NCI-H1048 (cell line): ENCODE measurements at regions not wholly inside any gene's neighbourhood (a gene's known extent, or its start where the extent isn't known, plus 50 kb on each side); places are given as distances from the start of the nearest gene placed in this dataset.
"Not testable (repeated sequence)": the region's sequence is repeated elsewhere in the genome, so short reads cannot be mapped to it uniquely, and the experiment has no call there.

Experiments used
- DNase-seq: peaks from one replicate; lab custom pipeline; 2025; lab: John Stamatoyannopoulos, UW

DNA sequence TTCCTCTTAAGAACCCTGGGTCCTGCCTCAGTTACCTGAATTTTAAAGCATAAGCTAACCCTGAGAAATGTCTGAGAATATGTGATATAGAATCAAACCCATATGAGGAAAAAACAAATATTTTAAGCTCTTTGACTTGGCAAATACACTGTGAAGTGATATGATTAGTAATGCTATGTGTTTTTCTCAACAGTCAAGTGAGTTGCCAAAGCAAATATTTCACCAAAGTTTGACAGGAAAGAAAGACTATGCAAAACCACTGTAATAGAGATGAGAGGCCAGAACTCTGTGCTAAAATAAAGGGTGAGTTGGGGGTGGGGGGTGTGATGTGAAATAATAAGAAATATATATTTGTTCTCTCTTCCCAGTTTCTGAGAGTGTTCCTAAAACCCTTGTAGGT, 613.5 kb upstream of the CCDC179 start:
- no peak for DNase-seq

DNA sequence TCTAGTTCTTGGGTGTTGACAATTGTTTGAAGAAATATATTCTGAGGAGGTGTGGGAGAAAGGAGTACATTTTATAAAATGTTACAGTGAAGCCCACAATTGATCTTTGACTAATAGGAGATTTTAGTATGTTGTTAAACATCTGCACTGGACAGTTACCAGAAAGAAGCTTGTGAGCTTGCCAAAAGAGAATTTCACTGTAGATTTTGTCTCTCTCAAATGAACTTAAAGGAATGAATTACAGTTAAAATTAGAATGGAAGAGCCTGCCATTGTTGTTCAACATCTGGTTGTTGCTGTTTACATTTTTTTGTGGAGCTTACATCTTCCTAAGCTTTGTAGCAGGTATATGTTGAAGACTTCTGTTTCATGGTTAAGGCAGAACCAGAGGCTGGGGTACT, 620.5 kb upstream of the CCDC179 start:
- DNase-seq: no peak

DNA sequence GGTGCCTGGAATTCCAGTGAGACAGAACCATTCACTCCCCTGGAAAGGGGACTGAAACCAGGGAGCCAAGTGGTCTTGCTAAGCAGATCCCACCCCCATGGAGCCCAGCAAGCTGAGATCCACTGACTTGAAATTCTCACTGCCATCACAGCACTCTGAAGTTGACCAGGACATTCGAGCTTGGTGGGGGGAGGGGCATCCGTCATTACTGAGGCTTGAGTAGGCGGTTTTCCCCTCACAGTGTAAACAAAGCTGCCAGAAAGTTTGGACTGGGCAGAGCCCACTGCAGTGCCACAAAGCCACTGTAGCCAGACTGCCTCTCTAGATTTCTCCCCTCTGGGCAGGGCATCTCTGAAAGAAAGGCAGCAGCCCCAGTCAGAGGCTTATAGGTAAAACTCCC, 623.9 kb upstream of the CCDC179 start:
- not testable (repeated sequence) for DNase-seq

DNA sequence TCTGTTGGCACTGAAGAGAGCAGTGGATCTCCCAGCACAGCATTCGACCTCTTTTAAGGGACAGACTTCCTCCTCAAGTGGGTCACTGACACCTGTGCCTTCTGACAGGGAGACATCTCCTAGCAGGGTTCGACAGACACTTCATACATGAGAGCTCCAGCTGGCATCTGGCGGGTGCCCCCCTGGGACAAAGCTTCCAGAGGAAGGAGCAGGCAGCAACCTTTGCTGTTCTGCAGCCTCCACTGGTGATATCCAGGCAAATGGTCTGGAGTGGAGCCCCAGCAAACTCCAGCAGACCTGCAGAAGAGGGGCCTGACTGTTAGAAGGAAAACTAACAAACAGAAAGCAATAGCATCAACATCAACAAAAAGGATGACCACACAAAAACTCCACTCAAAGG, 624.3 kb upstream of the CCDC179 start:
- not testable (repeated sequence) for DNase-seq

DNA sequence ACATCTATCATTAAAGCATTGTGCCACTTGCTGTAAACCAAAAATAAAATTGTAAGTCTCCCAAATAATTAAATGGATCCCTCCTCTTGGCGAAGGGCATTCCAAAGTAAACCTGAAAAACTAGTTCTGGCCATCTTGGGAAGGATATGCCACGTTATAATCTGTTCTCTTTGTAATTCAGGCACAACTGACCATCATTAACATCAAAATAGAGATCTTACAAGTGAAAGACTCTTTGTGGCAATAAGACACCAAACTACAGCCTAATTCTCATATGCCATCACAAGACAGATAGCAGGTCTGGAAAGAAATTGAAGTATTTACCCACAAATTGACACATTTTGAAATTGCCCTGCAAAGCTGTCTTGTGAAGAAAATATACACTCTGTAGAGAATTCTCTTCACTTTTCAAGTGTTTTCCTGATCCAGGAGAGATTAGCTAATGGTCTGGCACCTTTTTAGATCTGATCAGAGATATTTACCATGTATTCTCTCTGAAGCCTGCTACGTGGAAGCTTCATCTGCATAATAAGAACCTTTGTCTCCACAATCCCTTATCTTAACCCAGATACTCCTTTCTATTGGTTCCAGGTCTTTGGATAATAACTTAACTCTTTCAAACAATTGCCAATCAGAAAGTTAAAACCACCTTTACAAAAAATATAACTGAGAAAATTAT, 630.4 kb upstream of the CCDC179 start:
- DNase-seq: no peak

DNA sequence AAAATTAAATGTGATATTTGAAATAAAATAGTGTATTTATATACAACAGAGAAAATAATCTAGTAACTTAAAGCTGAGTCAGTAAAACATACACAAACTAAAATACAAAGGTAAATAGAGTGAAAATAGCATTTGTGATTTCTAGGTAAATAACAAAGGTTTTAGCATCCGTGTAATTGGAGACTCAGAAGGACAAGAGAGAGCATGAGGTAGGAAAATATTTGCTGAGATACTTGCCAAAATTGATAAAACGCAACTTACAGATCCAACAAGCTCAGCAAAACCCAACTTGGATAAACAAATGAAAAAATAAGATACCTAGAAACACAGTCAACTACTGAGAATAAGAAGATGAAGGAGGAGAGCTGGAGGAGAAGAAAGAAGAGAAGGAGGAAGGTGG, 634.7 kb upstream of the CCDC179 start:
- no peak for DNase-seq

DNA sequence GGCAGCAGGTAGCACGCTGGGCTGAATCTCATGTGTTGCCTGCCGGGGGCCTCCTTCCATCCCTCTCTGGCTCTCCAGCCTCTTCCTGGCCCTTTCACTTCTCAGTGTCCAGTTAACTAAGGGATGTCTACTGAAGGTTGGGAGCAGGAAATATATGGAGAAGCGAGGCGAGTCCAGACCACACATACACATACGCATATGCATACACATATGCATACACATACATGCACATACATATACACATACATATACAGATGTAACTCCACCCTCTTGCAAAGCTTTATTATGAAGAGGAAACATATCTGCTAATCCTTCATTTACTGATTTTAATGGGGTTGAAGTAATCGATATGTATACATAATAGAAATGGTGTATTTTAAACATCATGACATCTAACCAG, 636.1 kb upstream of the CCDC179 start:
- no peak for DNase-seq

DNA sequence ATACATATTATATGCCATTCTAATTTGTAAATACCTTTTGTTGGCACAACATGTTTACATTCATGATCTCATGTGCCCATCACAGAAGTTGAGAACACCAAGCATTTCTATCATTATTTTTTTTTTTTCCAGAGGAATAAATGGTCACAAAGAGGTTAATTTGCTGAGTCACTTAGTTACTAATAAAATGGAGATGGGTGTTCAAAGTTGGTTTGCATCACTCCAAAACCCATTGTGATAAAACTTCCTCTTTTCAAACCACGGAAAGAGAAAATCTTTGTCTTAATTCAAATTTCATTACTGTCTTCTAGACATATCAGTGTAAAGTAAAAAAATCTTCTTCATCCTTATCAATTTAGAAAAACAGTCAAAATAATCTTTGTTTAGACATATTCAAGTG, 636.8 kb upstream of the CCDC179 start:
- DNase-seq: no peak

DNA sequence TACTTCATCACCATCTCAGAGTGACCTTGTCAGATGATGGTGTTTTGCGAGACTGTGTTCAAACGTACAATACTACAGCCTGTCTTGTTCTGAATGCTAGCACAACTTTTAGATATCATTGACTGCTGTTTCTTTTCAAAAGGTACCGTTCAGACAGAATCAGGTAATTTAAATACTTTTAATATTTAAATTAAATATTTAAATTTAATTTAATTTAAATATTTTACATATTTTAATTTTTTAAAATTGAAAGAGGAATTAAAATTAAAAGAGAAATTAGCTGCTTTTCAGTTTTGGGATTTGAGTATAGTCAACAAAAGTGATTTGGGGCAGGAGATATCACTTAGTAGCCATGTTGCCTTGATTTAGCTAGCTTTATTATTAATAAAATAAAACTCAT, 642.1 kb upstream of the CCDC179 start:
- no peak for DNase-seq

DNA sequence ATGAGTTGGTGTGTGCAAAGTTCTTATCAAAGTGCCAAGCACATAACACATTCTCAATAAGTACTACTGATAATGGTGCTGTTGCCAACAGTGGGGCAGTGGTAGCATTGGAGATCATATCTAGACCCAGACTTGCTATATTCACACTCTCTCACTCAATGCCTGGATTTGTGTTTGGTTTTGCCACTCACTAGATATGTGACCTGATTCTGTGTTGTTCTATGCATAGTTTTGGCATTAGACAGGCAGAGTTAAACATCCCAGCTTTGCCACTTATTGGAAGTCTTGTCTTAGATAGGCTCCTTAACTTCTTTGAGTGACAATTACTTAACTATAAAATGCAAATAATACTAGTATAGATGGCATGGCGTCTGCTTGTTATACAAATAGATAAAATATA, 642.6 kb upstream of the CCDC179 start:
- no peak for DNase-seq

DNA sequence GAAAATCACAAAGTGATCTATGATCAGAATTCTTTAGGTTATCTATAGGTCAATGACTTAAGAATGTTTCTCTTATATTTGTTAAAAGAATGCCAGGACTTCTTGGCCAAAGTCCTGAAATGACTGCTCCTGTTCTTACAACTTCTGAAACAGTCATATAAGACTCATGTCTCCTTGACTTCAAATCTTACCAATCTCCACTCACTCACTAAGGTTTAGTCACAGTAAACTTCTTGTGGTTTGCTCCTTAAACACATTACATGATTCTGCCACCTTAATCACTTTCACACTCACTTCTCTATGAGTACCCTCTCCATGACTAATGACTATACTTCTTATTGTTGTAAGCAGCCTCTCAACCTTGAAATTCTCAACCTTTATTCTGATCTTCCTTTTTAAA, 648.7 kb upstream of the CCDC179 start:
- no peak for DNase-seq

DNA sequence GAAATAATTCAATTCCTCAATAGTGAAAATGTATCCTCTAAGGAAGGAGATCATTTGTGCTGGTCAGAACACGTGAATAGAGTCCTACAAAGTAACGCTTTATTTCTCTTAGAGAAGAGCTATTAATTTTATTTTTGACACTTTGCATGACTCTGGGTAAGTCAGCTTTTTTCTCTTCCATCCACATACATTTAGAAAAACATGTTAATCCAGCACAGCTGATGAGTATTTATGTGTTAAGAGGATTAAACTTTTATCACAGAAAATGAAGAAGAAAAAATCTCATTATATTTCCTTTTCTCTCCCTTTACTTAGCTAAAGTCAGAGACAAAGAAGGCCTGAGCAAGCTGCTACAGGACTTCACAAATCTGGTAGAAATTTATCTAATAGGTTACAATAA, 649.5 kb upstream of the CCDC179 start:
- DNase-seq: no peak

DNA sequence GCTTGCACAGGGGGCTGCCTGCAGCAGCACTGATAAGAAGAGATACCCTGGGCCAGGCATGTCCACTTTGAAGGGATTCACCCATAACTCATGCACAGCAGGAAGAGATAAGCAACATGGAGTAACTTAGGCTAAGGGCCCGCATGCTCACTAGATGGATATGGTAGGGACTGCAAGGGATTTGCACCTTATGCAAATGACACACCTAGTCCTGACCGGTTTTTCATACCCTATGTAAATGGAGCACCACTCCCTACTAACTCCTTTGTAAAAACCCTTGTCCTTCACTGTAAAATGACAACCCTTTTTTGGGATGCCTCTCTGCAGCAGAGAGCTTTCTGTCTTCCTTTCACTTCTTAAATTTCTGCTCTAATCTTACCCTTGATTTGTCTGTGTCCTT, 658.9 kb upstream of the CCDC179 start:
- no peak for DNase-seq

DNA sequence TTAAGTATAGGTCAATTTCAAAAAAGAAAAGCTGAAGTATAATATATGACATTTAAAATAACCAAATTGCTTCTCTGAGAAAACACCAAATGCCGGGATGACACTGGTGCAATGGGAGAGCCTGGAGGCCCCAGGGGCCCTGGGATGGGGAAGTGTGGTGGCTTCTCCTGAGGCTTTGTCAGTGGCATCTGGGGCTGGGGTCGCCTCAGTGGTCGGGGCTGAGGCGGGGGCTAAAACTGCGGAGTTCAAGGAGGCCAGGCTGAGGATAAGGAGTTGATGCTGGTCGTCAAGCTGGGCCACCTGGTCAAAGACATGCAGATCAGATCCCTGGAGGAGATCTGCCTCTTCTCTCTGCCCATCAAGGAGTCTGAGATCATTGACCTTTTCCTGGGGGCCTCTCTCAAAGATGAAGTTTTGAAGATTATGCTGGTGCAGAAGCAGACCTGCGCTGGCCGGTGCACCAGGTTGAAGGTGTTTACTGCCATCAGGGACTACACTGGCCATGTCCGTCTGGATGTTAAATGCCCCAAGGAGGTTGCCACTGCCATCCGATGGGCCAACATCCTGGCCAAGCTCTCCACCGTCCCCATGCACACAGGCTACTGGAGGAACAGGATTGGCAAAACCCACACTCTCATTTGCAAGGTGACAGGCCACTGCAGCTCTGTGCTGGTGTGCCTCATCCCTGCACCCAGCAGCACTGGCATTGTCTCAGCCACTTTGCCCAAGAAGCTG, 660.1 kb upstream of the CCDC179 start:
- no peak for DNase-seq

DNA sequence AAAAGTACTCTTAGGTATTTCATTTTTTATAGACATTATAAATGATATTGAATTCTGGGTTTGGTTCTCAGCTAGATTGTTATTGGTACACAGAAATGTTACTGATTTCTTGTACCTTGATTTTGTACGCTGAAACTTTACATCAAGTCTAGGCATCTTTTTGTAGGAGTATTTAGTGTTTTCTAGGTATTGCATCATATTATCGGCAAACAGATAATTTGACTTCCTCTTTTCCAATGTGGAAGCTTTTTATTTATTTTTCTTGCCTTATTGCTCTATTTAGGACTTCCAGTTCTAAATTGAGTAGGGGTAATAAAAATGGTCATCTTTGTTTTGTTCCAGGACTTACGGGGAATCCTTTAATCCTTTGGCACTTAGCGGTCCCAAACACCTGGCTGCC, 676.6 kb upstream of the CCDC179 start:
- no peak for DNase-seq

DNA sequence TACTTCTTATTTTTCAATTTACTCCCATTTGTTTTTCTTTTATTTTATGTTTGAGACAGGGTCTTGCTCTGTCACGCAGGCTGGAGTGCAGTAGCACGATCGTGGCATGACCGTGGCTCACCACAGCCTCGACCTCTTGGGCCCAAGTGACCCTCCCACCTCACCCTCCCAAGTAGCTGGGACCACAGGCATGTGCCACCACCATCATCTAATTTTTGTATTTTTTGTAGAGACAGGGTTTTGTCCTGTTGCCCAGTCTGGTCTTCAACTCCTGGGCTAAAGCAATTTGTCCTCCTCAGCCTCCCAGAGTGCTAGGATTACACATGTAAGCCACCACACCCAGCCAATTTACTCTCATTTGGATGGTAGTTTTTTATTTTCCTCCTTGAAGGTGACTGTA, 679.3 kb upstream of the CCDC179 start:
- no peak for DNase-seq

DNA sequence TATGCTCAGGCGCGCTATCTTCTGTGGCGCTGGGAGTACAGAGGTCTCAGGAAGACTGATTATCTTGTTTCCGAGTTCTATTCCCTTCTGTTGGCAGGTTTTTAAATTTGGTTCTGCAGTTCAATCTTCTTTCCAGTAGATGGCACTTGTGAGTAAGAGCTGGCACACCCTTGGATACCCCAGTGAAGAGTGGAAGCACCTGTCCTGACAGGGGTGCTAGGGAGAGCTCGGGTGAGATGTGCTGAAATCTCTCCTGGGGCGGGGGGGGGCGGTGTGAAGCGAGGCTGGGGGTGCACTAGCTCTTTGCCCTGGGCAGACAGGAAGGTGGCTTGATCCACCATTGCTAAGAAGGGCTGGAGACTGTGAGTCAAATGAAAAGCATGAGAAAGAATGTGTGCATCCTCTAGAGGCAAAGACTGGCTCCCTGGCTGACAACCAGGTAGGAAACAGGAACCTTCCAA, 679.9 kb upstream of the CCDC179 start:
- no peak for DNase-seq

DNA sequence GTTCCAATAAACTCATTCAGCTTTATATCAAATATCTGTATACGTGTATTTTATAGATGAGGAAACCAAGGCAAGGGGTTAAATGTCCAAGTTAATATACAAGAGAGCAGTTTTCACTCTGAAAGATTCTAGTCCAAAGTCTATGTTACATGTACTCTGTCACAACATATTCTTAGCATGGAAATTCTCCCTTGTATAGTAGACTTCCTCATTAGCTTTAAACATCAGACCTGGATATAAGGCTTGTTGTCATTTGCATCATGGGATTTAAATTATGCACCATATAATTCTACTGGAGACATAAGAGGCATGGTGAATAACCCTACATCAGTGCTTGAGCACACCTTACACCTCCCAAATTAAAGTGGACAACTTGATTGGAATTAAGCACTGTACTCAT, 681.9 kb upstream of the CCDC179 start:
- DNase-seq: no peak

DNA sequence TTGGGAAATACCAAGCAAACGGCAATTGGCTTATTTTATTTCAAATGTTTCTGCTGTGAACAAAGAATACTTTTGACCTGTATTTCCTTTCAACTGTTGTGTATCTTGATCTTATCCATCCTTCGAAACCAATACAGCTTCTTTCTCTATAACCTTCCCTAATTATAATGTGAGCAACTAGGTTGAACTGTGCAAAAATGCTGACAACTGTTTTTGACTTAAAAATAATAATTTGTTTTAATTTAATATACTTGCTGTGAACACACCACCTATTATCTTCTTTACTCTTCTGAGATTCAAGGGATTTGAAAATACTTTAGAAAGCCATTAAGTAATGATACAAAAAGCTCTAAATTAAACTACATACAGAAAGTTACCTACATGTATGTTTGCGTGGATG, 682.5 kb upstream of the CCDC179 start:
- DNase-seq: no peak

DNA sequence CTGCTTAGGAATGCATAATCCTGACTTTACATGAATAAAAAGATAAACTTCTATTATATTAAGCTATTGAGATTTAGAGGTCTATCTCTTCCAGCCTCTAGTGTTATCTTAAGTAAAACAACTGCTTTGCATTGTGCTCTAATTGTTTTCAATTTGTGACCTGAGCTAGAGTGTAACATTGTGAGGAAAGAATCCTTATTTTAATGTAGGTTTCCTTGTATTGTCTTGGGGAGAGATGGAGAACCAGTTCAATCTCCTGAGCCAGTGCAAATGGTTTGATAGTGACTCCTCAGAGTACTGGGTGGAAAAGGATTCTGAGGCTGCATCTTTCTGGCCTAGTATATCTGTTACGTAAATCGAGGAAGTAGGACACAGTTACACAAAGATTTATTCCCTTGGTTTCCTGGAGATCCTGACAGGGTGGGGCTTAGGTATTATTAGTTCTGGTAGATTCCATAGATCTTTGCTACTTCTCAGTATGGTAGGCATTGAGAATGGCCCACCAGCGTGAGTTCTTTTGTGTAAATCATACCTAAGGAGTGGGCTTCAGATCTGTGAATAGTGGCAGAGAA, 683.5 kb upstream of the CCDC179 start:
- no peak for DNase-seq

DNA sequence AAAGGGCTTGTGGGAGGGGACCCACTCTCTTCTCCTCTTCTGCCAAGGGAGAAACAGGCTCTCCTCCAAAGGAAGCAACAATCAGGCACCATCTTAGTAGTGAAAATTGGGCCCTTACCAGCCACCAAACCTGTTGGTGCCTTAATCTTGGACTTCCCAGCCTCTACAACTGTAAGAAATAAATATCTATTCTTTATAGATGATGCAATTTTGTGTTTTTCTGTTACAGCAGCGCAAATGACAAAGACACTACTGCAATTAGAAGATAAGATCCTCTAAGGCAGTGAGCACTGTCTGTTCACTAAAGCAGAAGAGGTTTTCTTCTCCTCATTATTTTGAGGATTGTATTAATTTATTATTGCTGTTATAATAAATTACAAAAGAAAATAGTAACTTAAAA, 691.4 kb upstream of the CCDC179 start:
- DNase-seq: no peak

DNA sequence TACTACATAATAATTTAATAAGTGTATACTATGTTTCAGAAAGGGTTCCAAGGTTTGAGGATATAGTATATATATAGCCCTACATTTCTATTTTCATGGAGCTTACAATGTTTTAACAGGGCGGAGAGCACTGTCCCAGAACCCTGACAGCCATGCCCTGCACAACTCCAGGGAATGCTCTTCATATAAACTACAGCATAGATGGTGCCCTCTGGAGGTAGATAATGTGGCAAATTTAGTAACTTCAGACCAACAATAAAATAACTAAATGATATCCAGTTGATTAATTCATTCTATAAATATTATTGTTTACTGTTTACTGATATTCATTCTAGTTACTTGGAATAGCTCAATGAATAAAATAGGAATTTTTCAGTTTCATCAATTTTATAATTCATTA, 693.7 kb upstream of the CCDC179 start:
- DNase-seq: no peak

DNA sequence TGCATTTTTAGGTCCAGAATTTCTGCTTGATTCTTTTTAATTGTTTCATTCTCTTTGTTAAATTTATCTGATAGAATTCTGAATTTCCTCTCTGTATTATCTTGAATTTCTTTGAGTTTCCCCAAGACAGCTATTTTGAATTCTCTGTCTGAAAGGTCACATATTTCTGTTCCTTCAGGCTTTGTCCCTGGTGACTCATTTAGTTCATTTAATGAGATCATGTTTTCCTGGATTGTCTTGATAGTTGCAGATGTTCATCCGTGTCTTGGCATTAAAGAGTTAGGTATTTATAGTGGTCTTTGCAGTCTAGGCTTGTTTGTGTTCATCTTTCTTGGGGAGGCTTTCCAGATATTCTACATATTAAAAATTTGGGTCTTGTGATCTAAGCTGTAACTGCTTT, 694.8 kb upstream of the CCDC179 start:
- no peak for DNase-seq
